Esophagus muscularis mucosa (tissue), 3 donors: ENCODE measurements at regions not wholly inside any gene's neighbourhood (a gene's known extent, or its start where the extent isn't known, plus 50 kb on each side); places are given as distances from the start of the nearest gene placed in this dataset.
"Not testable (repeated sequence)": the region's sequence is repeated elsewhere in the genome, so short reads cannot be mapped to it uniquely, and the experiment has no call there.

Experiments used
- CTCF ChIP-seq, 3 experiments: fragments of 200-600 bp in 2 of 3; fragments of 450-650 bp in 1 of 3; sonication (generic) in 2 of 3; IDR thresholded peaks; one replicate each; pipeline ENCODE4 v1.5.1; 2017 to 2019; ENCODE audit warnings: antibody characterized with exemption in 3 of 3, mild to moderate bottlenecking in 2 of 3, moderate library complexity in 1 of 3
- POLR2A ChIP-seq: fragments of 450-650 bp; IDR thresholded peaks from one replicate; pipeline ENCODE4 v1.6.1; 2017; ENCODE audit warnings: antibody characterized with exemption, moderate library complexity, mild to moderate bottlenecking, low read depth
- POLR2AphosphoS5 ChIP-seq, 2 donors: sonication (generic); formaldehyde crosslinking; IDR thresholded peaks; one replicate each; pipeline ENCODE4 v1.6.1; 2017; ENCODE audit warnings: antibody characterized with exemption in 2 of 2

- TF ChIP-seq POLR2AphosphoS5 (IDR thresholded peaks at IDR 0.05); POLR2A; CTCF (IDR thresholded peaks at IDR 0.05): not testable (repeated sequence)
Observed at GRCh38 chr6:30816296-30816695, 68.0 kb upstream of the DDR1 start.
